ENCODE measurements at regions not wholly inside any gene's neighbourhood (a gene's known extent, or its start where the extent isn't known, plus 50 kb on each side); places are given as distances from the start of the nearest gene placed in this dataset.

DNA sequence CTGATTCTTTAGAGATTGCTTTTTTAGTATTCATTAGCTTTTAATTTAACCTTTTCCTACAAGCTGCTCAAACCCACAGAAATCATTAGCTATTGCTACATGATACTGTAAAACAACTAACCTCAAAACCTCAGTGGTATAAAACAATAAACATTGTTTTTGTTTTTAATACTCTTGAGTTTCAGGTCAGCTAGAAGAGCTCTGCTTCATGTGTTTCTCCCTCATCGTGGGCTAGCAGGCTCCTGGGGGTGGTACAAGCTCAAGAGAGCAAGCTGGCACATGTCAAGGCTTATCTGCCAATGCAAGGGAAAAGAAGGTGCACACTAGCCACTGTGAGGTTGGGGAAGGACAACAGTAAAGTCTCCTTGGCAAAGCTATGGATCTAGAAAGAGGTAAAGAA lies 232.9 kb upstream of the PHF14 start:
- TF ChIP-seq, protein P1, sequence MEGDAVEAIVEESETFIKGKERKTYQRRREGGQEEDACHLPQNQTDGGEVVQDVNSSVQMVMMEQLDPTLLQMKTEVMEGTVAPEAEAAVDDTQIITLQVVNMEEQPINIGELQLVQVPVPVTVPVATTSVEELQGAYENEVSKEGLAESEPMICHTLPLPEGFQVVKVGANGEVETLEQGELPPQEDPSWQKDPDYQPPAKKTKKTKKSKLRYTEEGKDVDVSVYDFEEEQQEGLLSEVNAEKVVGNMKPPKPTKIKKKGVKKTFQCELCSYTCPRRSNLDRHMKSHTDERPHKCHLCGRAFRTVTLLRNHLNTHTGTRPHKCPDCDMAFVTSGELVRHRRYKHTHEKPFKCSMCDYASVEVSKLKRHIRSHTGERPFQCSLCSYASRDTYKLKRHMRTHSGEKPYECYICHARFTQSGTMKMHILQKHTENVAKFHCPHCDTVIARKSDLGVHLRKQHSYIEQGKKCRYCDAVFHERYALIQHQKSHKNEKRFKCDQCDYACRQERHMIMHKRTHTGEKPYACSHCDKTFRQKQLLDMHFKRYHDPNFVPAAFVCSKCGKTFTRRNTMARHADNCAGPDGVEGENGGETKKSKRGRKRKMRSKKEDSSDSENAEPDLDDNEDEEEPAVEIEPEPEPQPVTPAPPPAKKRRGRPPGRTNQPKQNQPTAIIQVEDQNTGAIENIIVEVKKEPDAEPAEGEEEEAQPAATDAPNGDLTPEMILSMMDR (IDR thresholded peaks at IDR 0.05): no peak
- TF ChIP-seq POLR2A (IDR thresholded peaks at IDR 0.05): no peak
- TF ChIP-seq POLR2AphosphoS5 (IDR thresholded peaks at IDR 0.05): no peak

Data from upper lobe of left lung (tissue), 4 donors.